ENCODE measurements at regions not wholly inside any gene's neighbourhood (a gene's known extent, or its start where the extent isn't known, plus 50 kb on each side); places are given as distances from the start of the nearest gene placed in this dataset.

- no peak for TF ChIP-seq EZH2 (IDR thresholded peaks at IDR 0.05)
- no peak for TF ChIP-seq POLR2AphosphoS5 (IDR thresholded peaks at IDR 0.05; ENCODE audit: borderline replicate concordance, low read depth, low read length)
- no peak for TF ChIP-seq FOXP2 (optimal IDR thresholded peaks at IDR 0.05; ENCODE audit: control extremely low read depth, extremely low read length, insufficient read depth)
These were observed 63.3 kb upstream of the ZNF236 start for GRCh38 chr18:76759056-76759455.

All from SK-N-MC (cell line).